DMS114 treated with DMSO at 0.1 percent for 48 hours (cell line): ENCODE measurements at regions not wholly inside any gene's neighbourhood (a gene's known extent, or its start where the extent isn't known, plus 50 kb on each side); places are given as distances from the start of the nearest gene placed in this dataset.

Experiments used
- DNase-seq: peaks from one replicate; lab custom pipeline; 2025; ENCODE audit not compliant: unreplicated experiment; lab: John Stamatoyannopoulos, UW

DNA sequence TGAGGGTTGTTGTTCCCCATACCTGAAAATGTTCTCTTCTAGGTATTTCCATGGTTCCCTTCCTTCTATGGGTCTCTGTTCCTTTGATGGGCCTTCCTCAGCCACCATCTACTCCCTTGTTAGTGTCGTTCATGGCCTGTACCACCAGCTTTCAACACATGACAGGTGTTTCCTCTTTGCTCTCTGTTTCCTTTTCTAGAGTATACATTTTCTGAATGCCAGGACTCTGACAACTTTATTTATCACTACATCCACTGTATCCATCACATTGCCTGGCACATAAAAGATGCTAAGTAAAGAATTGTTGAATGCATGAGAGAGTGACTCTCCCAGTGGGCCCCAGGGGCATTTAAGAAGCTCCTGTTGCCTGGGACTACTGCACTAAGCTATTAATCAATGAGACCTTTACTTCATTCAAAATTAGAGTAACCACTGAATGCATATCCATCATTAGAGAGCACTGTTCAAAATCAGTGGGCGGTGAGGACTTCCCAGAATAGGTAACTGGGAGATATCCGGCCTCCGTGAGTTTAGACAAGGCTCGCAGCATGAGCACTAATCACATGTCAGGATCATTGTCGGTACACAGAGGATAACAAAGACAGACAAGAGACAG, 255.0 kb downstream of the CBLN1 start:
- DNase-seq, result no peak

DNA sequence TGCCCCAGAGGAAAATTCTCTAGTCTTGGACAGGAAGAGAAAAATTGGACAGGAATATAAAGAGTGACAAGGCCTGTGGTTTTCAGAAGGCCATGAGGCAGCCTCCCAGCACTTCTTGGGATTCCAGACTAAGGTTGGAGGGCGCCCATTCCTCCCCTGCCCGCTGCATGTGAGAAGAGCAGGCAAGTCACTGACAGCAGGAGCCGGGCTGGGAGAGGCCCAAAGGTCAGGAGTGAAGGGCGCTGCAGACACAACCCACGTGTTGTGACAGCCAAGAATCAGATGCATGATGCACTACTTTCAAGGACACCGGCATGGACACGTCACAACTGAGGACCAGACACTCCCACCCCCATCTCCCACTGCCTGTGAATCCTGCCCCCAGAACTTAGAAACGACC, 256.7 kb downstream of the CBLN1 start:
- DNase-seq, result no peak

DNA sequence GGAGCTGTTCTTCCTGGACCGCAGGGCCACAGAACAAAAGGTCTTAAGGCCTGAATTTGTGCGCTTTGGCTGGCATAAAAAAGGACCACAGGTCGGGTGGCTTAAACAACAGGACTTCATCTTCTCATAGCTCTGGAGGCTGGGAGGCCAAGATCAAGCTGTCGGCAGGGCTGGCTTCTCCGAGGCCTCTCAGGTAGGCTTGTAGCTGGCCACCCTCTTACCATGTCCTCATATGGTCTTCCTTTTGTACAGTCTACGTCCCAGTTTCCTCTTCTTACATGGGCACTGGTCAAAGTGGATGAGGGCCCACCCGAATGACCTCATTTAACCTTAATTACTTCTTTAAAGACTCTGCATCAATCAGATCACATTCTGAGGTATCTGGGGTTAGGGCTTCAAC, 257.6 kb downstream of the CBLN1 start:
- DNase-seq, result no peak

DNA sequence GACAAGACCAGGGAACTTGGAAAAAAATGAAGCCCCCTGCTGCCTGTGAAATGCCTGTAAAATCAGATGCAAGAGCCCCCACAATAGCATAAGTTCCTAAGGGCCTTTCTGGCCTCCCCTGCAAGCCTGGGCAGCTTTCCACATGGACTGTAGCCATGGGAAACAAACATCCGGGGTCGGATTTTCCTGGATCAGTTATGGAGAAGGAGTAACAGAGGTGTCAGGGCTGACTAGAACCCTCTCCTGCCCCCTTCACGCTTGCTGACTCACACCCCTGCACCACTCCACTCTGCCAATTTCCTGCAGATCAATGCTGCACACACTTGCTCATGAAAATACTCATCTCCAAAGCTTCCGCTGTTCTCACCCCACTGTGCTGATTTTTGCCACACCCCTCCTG, 258.6 kb downstream of the CBLN1 start:
- no peak for DNase-seq

DNA sequence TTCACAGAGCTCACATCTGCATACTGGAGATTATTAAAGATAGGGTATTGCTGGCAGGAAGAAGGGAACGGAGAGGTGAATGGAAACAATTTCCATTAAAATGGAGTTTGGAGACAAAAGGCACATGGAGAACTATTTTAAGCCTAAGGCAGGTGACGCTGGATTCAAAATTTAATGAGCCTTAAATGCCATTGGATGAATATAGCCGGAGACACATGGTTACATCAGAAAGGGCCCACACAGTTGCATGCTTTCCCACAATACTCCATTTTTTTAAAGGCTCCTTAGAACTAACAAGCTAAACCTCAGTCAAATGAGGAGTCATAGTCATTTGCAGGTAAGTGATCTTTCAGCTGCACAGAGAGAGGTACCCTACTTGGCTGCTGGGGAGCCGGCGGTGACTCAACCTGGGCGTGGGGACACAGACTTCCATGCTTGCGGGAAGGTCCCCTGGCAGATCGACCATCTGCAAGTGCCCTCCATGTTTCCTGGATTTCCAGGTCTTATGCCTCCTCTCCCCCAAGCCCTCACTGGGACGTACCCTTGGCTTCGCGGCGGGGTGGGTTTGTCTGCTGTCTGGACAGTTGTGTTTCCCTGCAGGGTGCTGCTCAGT, 259.2 kb downstream of the CBLN1 start:
- DNase-seq, result no peak

DNA sequence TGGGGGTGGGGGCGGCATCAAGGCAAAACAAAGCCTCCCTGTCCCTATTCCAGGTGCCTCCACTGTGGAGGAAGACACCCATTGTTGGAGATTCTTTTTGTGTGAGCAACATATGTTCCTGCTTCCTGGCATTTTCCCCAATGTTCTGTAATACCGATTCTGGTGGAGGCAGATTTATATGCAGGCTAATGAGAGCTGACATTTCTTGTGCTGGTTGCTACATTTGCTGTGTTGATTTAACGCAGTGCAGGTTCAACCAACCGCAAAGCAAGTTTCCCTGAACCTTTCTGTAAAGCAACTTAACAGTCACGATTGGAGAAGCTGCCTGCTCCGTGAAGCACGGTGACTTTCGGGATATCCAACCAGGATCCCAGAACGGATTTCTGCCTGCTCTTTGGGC, 260.5 kb downstream of the CBLN1 start:
- no peak for DNase-seq

DNA sequence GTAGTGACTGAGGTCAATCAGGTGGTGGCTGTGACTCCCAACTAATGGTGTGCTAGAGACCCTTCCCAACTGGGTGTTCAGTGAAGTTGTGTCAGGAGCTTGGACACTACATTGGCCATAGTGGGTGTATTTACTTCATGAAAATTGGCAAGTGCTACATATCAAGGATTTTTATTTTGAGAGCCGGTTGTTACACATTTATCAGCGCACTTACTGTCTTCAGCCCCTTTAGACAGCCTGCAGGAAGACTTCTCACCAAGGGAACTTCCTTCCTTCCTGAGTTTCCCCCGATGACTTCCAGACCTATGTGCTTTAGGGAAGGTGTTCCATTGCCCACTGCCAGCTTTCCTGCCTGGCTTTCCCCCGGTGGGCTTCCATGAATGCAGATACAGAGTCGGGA, 261.2 kb downstream of the CBLN1 start:
- DNase-seq, result no peak

DNA sequence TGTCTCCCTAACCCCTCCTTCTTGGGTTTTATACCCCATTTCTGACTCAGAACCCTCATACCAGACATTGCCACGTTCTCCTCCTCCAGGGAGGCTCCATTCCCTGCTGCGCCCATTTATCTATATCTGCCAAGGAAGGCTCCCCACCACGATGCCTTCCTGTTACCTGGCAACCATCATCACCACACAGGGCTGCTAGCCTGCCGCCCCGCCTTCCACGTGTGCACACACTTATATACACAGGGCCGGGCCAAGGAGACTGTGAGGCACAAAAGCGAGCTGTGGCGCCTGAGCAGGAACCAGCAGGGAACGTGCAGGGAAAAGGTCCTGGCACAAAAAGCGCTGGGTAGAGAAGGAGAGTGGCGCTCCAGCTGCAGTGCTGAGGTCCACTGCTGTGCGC, 261.8 kb downstream of the CBLN1 start:
- DNase-seq, result no peak

DNA sequence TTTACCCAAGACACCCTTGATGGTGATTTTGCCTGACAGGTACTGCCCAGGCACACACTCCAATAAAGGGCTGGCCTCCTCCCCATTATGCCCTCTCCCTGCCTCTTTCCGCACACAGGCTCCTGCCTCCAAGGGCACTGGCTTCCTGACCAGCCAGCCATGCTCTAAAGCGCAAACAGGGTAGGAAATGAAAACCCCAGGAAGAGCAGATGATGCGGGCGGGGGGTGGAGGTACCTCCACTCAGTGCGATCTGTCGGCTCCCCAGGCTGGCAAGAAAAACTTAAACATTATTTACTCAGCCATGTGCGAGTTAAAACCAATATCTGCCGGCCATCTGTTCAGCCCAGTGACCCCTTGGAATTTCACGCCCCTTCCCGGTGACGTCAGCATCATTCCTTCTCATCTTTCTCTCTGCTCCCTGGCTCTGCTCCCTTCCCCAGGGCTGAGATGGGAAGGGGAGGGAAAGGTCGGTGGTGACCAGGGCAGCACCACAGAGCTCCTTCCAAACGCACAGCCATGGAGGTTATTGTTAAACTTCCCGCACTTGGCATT, 262.5 kb downstream of the CBLN1 start:
- DNase-seq, result no peak

DNA sequence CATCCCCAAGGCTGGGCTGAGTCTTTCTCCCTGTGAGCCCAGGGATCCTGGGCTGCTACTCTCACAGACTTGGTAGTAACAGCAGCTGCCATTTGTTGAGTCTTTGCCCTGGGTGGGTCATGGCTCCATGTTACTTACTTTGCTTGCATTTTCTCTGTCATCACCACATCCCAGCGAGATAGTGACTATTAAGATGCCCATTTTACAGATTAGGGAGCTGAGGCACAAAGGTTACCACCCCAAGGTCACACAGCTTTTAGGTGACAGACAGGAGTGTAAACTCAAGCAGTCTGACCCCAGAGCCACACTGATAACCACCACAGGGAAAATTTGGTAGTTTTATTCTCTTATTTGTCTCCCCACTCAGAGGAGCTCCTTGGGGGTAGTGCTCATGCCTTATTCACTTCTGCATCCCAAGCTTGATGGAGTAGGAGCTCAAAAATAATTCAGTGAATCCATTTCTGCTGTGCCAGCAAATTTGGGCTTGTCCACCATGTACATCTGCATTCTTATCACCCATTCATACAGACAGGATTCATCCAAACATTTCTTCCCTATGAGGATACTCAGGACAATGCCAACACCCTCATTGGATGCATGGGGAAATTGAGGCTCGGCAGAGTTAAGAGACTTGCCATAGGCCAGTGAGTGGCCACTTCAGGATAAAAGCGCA, 263.2 kb downstream of the CBLN1 start:
- DNase-seq, result no peak

DNA sequence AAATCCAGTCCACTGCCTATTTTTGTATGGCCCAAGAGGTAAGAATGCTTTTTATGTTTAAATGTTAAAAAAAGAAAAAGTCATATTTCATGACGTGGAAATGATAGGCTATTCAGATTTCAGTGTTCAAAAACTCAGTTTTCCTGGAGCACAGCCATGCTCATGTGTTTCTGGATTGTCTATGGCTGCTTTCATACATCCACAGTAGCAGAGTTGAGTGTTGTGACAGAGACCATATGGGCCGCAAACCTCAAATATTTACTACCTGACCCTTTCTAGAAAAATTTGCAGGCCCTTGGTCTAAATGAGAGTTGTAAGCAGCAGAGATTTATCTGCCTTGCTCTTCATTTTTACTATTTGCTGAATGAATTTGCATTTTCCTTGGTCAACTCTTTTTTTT, 264.1 kb downstream of the CBLN1 start:
- DNase-seq, result no peak

DNA sequence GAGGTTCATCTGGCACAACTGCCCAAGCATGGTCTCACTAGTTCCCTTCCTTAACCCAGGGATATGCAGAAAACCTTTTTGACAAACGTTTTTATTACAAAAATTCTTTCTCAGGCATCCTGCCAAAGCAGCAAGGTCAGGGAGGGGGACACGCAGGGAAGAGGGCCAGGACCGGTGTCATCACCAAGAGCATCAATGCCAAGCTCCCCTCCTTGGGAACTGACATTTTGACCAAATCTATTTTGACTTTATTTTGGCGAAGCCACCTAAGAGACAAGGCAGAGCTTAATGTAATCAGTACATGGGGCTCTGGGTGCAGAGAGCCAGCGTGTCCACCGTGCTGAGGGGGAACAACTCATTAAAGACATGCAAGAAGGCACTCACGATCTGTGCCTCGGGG, 265.2 kb downstream of the CBLN1 start:
- no peak for DNase-seq

DNA sequence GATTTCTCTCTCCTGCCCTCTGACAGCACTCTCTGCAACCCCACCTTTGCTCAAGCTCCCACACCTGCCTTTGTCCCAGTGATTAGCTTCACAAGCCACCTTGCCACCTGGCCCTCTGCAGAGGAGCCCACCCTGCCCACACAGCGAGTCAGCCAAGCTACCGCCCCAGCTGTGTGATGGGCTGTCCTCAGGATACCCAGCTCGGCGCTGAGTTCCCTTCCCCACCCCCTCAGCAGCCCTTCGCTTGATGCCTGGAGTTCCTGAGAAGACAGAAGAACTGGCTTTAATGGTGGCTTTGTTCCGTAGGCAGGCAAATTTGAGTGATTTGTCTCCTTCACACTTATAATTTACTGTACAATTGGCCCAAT, 266.4 kb downstream of the CBLN1 start:
- no peak for DNase-seq

DNA sequence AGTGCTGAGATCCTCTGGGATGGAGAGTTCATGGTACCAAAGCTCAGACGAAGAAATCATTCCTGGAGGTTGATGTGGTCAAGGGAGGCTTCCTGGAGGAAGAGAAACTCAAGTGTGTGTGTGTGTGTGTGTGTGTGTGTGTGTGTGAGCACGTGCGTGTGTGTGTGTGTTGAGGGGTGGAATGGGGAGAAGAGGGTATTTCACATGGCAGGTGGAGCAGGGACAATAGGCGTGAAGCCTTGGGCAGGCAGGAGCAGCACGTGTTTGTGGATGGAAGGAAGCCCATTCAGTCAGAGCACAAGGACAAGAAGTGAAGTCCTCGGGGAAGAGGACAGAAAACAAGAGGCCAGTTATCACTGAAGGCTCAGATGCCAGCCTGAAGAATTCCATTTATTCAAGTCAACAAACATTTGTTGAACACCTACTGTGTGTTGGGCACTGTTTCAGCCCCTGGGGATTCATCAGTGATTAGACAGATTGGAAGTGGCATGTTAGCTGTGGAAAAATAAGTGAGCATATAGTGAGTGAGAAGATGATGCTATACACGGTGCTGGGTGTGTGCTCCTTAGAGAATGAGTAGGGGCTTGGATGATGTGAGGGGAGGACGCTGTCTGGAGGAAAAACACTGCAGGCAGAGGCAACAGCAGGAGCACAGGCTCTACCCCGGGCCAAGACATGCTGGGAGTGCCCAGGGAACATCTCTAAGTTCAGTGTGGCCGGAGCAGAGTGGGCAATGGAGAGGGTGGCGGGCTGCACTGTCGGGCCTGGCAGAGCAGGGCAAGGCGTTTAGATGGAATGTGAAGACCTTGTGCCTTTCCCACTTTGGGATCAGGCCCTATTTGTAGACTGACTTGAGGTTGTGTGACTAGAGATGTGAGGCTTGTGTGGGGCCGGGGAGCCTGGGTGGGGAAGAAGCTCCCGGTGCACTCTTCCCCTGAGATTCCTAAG, 267.1 kb downstream of the CBLN1 start:
- DNase-seq, result no peak

DNA sequence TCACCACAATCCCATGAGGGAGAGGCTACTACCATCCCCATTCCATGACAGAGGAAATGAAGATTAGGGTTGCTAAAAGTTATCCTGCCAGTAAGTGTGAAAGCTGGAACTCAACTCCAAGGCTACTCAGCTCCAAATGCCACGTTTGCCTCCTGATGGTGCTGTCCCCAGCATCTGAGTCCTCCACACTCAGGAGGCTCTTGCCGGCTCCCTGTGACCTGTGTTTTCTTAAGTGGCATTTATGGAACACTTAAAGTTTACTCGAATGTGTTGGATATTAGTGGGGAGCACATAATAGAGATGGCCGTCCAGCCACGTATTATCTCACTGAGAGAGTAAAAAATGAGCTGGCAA, 267.9 kb downstream of the CBLN1 start:
- no peak for DNase-seq

DNA sequence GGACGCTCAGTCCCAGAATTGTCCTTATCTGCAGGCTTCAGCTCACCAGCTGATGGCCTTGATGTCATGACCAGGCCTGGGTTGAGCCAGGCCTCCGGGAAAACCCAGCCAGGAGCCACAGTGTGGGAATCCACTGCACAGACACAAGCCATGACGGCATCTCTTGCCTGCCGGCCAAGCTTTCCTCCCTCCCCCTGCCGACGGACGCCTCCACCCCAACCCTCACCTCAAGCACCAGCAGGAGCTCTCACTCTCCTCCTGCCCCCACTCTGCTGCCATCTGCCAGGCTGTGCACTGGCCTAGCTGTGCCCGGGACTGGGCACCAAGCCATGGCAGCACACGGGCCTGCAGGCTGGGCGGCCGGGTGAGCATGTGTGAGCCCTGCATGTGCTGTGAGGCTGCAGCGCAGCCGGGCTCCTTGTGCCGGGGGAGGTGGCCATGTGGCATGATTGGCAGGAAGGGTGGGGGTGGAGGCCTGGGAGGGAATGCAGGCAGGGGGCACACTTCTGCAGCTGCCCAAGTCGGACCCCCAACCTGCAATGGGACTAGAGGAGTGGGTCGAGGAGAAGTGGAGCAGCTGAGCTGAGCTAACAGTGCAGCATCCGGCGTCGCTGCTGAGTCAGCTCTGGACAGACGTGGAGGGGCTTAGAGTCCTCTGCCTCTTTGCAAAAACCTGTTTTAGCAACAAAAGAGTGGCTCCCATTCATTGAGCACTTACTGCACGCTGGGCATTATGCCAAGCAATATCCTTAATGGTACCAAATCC, 268.5 kb downstream of the CBLN1 start:
- DNase-seq, result no peak

DNA sequence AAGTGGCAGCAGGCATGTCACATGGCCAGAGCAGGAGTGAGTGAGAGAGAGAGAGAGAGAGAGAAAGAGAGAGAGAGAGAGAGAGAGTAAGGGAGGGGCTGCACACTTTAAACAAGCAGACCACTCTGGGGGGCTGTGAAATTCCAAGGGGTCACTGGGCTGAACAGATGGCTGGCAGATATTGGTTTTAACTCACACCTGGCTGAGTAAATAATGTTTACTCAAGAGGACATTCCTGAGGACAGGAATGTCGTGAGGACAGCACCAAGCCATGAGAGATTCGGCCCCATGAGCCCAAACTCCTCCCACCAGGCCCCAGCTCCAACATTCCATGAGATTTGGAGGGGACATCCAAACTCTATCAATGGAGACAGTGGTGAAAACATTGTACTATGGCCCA, 269.7 kb downstream of the CBLN1 start:
- DNase-seq, result no peak

DNA sequence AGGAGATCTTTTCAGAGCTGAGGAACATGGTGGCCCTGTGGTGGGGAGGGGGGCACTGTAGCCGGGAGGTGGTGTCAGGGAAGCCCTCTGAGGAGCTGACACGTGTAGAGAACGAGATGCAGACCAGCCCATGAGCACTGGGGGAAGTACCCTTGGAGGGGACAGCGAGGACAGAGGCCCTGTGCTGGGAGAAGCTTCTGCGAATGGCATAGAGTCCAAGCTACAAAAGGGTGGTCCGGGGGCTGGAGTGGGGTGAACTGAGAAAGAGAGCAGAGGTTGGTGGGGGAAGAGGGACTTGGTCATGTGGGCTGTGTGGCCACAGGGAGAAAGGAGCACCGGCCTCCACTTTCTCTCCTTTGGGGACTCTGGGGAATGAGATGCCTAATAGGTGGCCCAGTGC, 270.8 kb downstream of the CBLN1 start:
- no peak for DNase-seq

DNA sequence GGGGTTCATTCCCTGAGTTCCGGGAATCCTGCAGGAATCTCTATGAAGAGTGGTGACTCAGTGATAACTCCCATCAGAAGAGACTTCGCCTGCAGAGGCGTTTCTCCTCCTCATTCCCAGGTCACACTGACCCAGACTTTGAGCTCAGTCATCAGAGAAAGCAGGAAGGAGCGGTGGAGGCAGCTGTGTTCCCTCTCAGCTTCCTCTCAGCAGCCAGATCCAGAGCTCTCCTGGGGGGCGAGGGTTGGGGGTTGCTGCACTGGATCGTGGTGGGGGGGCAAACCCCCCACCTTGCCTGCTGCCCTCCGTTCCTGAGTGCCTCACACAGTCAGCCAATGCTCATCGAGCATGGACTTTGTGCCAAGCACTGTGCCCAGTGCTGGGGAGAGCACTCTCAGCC, 271.2 kb downstream of the CBLN1 start:
- no peak for DNase-seq

DNA sequence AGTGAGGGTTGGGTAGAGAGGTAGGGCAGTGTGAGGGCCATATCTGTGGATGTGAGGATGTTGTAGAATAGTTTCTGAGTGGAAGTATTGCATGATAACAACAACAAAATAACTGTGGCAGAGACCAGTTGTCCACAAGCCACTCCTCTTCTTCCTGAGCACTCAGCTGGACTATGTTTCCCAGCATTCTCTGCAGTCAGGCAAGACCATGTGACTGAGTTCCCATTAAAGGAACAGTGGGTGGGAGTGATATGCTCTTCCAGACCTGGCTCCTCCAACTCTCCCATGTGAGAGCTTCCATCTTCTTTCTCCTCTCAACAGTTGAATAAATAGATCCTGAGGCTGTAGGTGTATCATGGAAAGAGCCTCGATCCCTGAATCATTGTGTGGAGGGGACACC, 272.4 kb downstream of the CBLN1 start:
- DNase-seq, result no peak

DNA sequence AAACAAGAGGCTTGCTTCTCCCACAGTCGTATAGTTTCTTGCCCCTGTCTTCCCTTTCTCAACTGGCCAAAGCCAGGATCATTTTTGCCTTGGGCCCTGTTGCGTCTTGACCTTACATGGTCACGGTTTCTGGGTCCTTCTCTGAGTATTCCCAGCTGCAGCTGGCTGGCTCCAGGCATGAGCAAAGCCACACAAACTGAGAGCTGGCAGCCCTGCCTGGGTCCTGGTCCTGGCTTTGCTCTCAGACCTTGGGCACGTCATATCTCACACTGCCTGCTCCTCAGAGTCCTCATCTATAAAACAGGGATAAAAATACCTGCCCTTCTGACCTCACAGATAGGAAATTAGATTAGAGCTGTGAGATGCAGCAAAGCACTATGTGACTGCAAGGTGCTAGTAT, 277.6 kb downstream of the CBLN1 start:
- no peak for DNase-seq
